PC-3 (cell line): ENCODE measurements at regions not wholly inside any gene's neighbourhood (a gene's known extent, or its start where the extent isn't known, plus 50 kb on each side); places are given as distances from the start of the nearest gene placed in this dataset.

ENCODE experiments used
- ATAC-seq: fragments of 200-7000 bp; cut with Tn5 transposase; 2 replicates; pipeline ENCODE4 v1.9.1; 2020; ENCODE audit warnings: mild to moderate bottlenecking, moderate library complexity
- BruUV-seq: library from RNA; stranded (reverse); fragments of 400-500 nt; replicated peaks from 2 replicates; lab custom pipeline; 2021; lab: Mats Ljungman, UMichigan
- CTCF ChIA-PET: fragments of 300-600 bp; sonication (Branson Sonifier 250); formaldehyde crosslinking; loops from one replicate; lab custom pipeline; 2022; ENCODE audit warnings: antibody characterized with exemption; lab: Charles Lee
- POLR2A ChIA-PET: fragments of 300-600 bp; sonication (Branson Sonifier 250); formaldehyde crosslinking; loops from one replicate; lab custom pipeline; 2022; ENCODE audit warnings: antibody characterized with exemption; ENCODE audit not compliant: unreplicated experiment; lab: Charles Lee
- DNase-seq: peaks from one replicate; pipeline ENCODE4 v3.0.0-alpha.2; 2015
- H2AFZ ChIP-seq: fragments of 300-600 bp; sonication (generic); 2 replicates; pipeline ENCODE4 v1.6.0; 2016; ENCODE audit warnings: antibody characterized with exemption, low read length
- H3F3A ChIP-seq: fragments of 300-600 bp; sonication (generic); one replicate; pipeline ENCODE4 v1.6.0; 2017; ENCODE audit warnings: antibody characterized with exemption, low read length, control low read depth, mild to moderate bottlenecking; ENCODE audit not compliant: unreplicated experiment
- H3K27ac ChIP-seq: fragments of 300-600 bp; sonication (generic); 2 replicates; pipeline ENCODE4 v1.5.1; 2016; ENCODE audit warnings: mild to moderate bottlenecking, low read length
- H3K27me3 ChIP-seq: fragments of 300-600 bp; sonication (generic); 2 replicates; pipeline ENCODE4 v1.6.1; 2016; ENCODE audit warnings: low read length, mixed read lengths
- H3K36me3 ChIP-seq: fragments of 300-600 bp; sonication (generic); 2 replicates; pipeline ENCODE4 v1.6.1; 2016; ENCODE audit warnings: low read depth, mixed run types, low read length, mixed read lengths
- H3K4me1 ChIP-seq: fragments of 300-600 bp; sonication (generic); 2 replicates; pipeline ENCODE4 v1.5.1; 2016; ENCODE audit warnings: low read length; ENCODE audit not compliant: insufficient read depth
- H3K4me2 ChIP-seq: fragments of 300-600 bp; sonication (generic); 2 replicates; pipeline ENCODE4 v1.6.0; 2016; ENCODE audit warnings: low read length
- H3K4me3 ChIP-seq: fragments of 300-600 bp; sonication (generic); 2 replicates; pipeline ENCODE4 v1.5.1; 2016; ENCODE audit warnings: mild to moderate bottlenecking, low read length, mixed read lengths
- H3K79me2 ChIP-seq: fragments of 300-600 bp; sonication (generic); 2 replicates; pipeline ENCODE4 v1.6.1; 2017; ENCODE audit warnings: low read length, mixed read lengths
- H3K9ac ChIP-seq: fragments of 300-600 bp; sonication (generic); 2 replicates; pipeline ENCODE4 v1.6.0; 2016; ENCODE audit warnings: mild to moderate bottlenecking, low read length
- H3K9me2 ChIP-seq: fragments of 300-600 bp; sonication (generic); replicated peaks from 2 replicates; pipeline ENCODE4 v1.6.1; 2016; ENCODE audit warnings: mixed run types, low read length, mixed read lengths
- H3K9me3 ChIP-seq: fragments of 300-600 bp; sonication (generic); 2 replicates; pipeline ENCODE4 v1.6.1; 2016; ENCODE audit warnings: low read length, mixed read lengths
- H4K20me1 ChIP-seq: fragments of 300-600 bp; sonication (generic); 2 replicates; pipeline ENCODE4 v1.6.1; 2016; ENCODE audit warnings: low read length, mixed read lengths
- CTCF ChIP-seq: fragments of 300-600 bp; sonication (generic); conservative IDR thresholded peaks from 2 replicates; pipeline ENCODE4 v1.5.1; 2017; ENCODE audit warnings: antibody characterized with exemption, low read depth, mild to moderate bottlenecking, low read length
- EZH2 ChIP-seq: fragments of 300-600 bp; sonication (generic); IDR thresholded peaks from one replicate; pipeline ENCODE4 v1.6.1; 2017; ENCODE audit warnings: antibody characterized with exemption, mild to moderate bottlenecking, low read length; ENCODE audit not compliant: unreplicated experiment
- EZH2phosphoT487 ChIP-seq: fragments of 300-600 bp; sonication (generic); IDR thresholded peaks from 2 replicates; pipeline ENCODE4 v1.6.1; 2018; ENCODE audit warnings: mild to moderate bottlenecking, antibody characterized with exemption, low read length, borderline replicate concordance
- intact Hi-C: fragments of 100-400 bp; cut with micrococcal nuclease; formaldehyde crosslinking; loops from 2 replicates; pipeline ENCODE4 v1.9.0; 2023

GRCh38 chr2:22248851-22249250 lies 1125.1 kb downstream of the TDRD15 start:
- H3K4me1 ChIP-seq, result no peaks in the 10 kb centered on the region

GRCh38 chr2:22253171-22253570 lies 1129.4 kb downstream of the TDRD15 start:
- no peak overlapping the region for H3K9ac ChIP-seq
- no peaks in the 10 kb centered on the region for H4K20me1 ChIP-seq
- DNase-seq (no peak), ATAC-seq (no peak)
- no peak for TF ChIP-seq CTCF
- no peak for TF ChIP-seq EZH2phosphoT487
- TF ChIP-seq EZH2, result no peak
- H3K4me3 ChIP-seq, result no peak overlapping the region
- H3K27ac ChIP-seq, result no peak overlapping the region
- H3K79me2 ChIP-seq, result no peaks in the 10 kb centered on the region
- BruUV-seq, result no TSS peak
- CTCF ChIA-PET, result no interaction called here
- POLR2A ChIA-PET, result no interaction called here
- intact Hi-C loops, result no loop called here
- H3K27me3 ChIP-seq, result no peaks in the 10 kb centered on the region
- H2AFZ ChIP-seq, result no peak overlapping the region
- H3K36me3 ChIP-seq, result no peaks in the 10 kb centered on the region
- H3K9me2 ChIP-seq, result no peaks in the 10 kb centered on the region
- H3F3A ChIP-seq, result no peaks in the 10 kb centered on the region
- no peak overlapping the region for H3K4me2 ChIP-seq
- H3K9me3 ChIP-seq, result no peaks in the 10 kb centered on the region; the same call in 1 of the 2 replicates
- no peaks in the 10 kb centered on the region for H3K4me1 ChIP-seq

More at GRCh38 chr2:22248851-22249250, 1125.1 kb downstream of the TDRD15 start:
- no peaks in the 10 kb centered on the region; the same call in 1 of the 2 replicates for H3K9me3 ChIP-seq
- ChIA-PET CTCF (no interaction called here), POLR2A (no interaction called here)
- no peaks in the 10 kb centered on the region for H3K79me2 ChIP-seq
- no peaks in the 10 kb centered on the region for H3K27me3 ChIP-seq
- H3K9me2 ChIP-seq, result no peaks in the 10 kb centered on the region
- no peak overlapping the region for H2AFZ ChIP-seq
- TF ChIP-seq CTCF (no peak), EZH2phosphoT487 (no peak), EZH2 (no peak)
- H3K4me3 ChIP-seq, result no peak overlapping the region
- no TSS peak for BruUV-seq
- H4K20me1 ChIP-seq, result no peaks in the 10 kb centered on the region
- H3F3A ChIP-seq, result no peaks in the 10 kb centered on the region
- no peak overlapping the region for H3K4me2 ChIP-seq
- no peak for DNase-seq
- no peak overlapping the region for H3K9ac ChIP-seq
- no peaks in the 10 kb centered on the region for H3K36me3 ChIP-seq
- intact Hi-C loops, result no loop called here
- ATAC-seq, result no peak
- no peak overlapping the region for H3K27ac ChIP-seq

GRCh38 chr2:22261165-22261564 lies 1123.8 kb upstream of the KLHL29 start:
- no peak for DNase-seq
- Histone ChIP-seq H3K9me3 (0 out of 2 replicates have a peak, but pooled peaks cover 8% of the 10 kb centered on the region), H2AFZ (no peak overlapping the region), H3K36me3 (no peaks in the 10 kb centered on the region), H3K9me2 (no peaks in the 10 kb centered on the region), H3K9ac (no peak overlapping the region), H3K79me2 (no peaks in the 10 kb centered on the region), H4K20me1 (no peaks in the 10 kb centered on the region), H3K4me1 (no peaks in the 10 kb centered on the region), H3K27me3 (no peaks in the 10 kb centered on the region), H3F3A (no peaks in the 10 kb centered on the region), H3K4me3 (no peak overlapping the region), H3K4me2 (no peak overlapping the region), H3K27ac (no peak overlapping the region)
- POLR2A ChIA-PET, result no interaction called here
- CTCF ChIA-PET, result no interaction called here
- no peak for ATAC-seq
- intact Hi-C loops, result no loop called here
- TF ChIP-seq EZH2 (no peak), CTCF (no peak), EZH2phosphoT487 (no peak)
- BruUV-seq, result no TSS peak
